ENCODE measurements at regions not wholly inside any gene's neighbourhood (a gene's known extent, or its start where the extent isn't known, plus 50 kb on each side); places are given as distances from the start of the nearest gene placed in this dataset.
"Not testable (repeated sequence)": the region's sequence is repeated elsewhere in the genome, so short reads cannot be mapped to it uniquely, and the experiment has no call there.

- H3K27me3 Mint-ChIP-seq: peaks cover 21% of the 10 kb centered on the region
- H3K4me3 Mint-ChIP-seq, DNase-seq, H3K36me3 Mint-ChIP-seq, H3K27ac Mint-ChIP-seq, H3K9me3 Mint-ChIP-seq: not testable (repeated sequence)
- peaks cover 16% of the 10 kb centered on the region for H3K4me1 Mint-ChIP-seq
These were observed 51.4 kb upstream of the NIPA1 start for GRCh38 chr15:22735067-22735466.

- Mint-ChIP-seq H3K9me3 (no peaks in the 10 kb centered on the region), H3K4me3 (no peak overlapping the region), H3K27ac (no peak overlapping the region), H3K4me1 (peaks cover 16% of the 10 kb centered on the region), H3K36me3 (no peaks in the 10 kb centered on the region), H3K27me3 (peaks cover 25% of the 10 kb centered on the region)
- DNase-seq: no peak
These were observed 50.7 kb upstream of the NIPA1 start for GRCh38 chr15:22735781-22736180.

DNA sequence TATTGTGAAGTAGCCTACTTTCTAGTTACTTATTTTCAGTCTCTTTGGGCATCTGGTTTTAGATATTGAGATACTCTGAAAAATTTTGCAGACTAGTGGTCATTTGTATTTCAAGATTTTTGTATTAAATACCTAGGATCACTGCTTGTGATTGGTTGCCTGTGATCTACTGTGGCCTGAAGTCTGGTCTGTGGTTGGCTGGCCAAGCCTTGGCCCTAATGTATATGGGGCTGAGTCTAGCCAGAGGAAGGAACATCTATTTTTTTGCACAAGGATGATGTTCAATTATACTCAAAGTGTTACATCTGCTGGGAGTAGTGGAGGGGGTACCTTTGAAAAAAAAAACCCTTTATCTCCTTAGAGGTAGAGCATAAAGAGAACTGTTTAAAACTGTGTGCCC lies 50.2 kb upstream of the NIPA1 start:
- not testable (repeated sequence) for H3K36me3 Mint-ChIP-seq, H3K27ac Mint-ChIP-seq, H3K9me3 Mint-ChIP-seq, DNase-seq, H3K4me3 Mint-ChIP-seq
- Mint-ChIP-seq H3K27me3 (peaks cover 25% of the 10 kb centered on the region), H3K4me1 (peaks cover 16% of the 10 kb centered on the region)

All from activated naive CD8-positive, alpha-beta T cell treated with anti-CD3 and anti-CD28 coated beads for 36 hours (primary cell).